Hematopoietic multipotent progenitor cell treated with erythropoietin and hydrocortisone succinate and interleukin-3 and kit ligand, for 17 days (in vitro differentiated cells): ENCODE measurements at regions not wholly inside any gene's neighbourhood (a gene's known extent, or its start where the extent isn't known, plus 50 kb on each side); places are given as distances from the start of the nearest gene placed in this dataset.
"Not testable (repeated sequence)": the region's sequence is repeated elsewhere in the genome, so short reads cannot be mapped to it uniquely, and the experiment has no call there.

Source experiments
- DNase-seq: peaks from one replicate; pipeline ENCODE4 v3.0.0-alpha.2; 2015; ENCODE audit warnings: low spot score

DNA sequence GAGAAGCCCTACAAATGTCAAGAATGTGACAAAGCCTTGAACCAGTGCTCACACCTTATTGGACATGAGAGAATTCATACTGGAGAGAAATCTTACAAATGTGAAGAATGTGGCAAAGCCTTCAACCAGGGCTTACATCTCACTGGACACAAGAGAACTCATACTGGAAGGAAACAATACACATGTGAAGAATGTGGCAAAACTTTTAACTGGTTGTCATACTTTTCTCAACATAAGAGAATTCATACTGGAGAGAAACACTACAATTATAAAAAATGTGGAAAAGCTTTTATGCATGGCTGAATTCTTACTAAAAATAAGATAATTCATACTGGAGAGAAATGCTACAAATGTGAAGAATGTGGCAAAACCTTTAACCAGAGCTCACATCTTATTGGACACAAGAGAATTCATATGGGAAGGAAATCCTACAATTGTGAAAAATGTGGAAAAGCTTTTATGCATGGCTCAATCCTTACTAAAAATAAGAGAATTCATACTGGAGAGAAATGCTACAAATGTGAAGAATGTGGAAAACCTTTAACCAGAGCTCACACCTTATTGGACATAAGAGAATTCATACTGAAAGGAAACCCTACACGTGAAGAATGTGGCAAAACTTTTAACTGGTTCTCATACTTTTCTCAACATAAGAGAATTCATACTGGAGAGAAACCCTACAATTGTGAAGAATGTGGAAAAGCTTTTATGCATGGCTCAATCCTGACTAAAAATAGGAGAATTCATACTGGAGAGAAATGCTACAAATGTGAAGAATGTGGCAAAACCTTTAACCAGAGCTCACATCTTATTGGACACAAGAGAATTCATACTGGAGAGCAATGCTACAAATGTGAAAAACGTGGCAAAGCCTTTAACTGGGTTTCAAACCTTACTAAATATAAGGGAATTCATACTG is 350.6 kb upstream of the NUPR2 start:
- not testable (repeated sequence) for DNase-seq

DNA sequence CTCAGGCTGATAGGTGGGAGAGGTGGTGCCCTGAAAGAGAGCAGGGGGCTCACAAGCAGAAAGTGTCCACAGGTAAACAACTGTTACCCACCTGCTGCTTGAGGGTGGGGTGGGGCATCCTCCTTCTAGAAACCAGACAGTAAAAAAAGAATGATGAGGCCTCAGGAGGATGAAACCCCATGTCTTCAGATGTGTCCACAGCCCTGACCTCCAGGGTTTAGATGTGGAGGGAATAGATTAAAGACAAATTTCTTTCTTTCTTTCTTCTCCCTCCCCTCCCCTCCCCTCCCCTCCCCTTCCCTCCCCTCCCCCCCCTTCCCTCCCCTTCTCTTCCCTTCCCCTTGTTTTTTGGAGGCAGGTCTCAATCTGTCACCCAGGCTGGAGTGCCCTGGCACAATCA is 333.5 kb upstream of the NUPR2 start:
- DNase-seq, result no peak

DNA sequence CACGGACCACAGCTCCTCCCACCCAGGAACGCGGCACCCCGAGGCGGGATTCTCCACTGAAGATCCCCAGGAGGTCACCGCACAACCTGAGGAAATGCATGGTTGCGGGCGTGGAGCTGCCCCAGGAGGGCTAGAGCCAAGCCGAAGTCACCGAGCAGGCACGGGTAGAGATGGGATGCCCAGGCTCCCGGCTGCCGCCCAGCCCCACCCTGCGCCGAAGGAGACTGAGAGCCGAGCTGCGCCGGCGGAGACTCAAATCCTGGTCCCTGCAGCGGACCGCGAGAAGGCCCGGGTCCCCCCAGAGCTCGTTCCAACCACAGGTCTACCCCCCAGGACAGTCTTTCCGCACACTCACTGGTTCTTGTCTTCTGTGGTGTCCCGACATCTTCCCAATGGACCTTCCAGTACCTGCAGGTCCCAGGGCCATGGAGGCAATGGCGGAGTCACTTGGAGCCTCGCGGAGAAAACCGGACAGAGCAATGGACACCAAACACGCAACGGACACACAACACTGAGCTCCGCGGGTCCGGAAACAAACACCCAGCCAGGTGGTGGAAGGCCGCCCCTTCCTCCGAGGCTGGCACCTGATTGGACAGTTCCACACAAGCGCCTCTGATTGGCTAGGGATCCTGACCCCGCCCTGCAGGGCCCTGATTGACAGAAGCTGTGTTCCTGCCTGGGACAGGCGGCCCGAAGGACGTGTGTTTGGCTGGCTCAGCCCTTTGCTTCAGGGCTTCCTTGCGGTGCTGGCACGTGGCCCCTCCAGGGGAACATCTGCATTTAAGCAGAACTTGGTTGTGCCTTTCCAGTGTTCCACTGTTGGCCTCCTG is 331.9 kb upstream of the NUPR2 start:
- no peak for DNase-seq

DNA sequence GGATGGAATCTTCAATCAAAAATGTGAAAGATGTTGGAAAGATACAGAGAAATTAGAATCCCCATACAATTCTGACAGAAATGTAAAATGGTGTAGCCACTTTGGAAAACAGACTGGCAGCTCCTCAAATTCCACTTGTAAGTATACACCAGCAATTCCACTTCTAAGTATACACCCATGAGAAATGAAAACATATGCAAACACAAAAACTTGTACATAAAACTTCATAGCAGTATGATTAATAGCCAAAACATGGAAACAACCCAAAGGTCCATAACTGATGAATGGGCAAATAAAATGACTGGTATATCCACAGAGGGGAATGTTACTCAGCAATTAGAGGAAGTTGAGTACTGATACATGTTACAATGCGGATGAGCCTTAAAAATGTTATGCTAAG is 304.3 kb upstream of the NUPR2 start:
- DNase-seq, result not testable (repeated sequence)

DNA sequence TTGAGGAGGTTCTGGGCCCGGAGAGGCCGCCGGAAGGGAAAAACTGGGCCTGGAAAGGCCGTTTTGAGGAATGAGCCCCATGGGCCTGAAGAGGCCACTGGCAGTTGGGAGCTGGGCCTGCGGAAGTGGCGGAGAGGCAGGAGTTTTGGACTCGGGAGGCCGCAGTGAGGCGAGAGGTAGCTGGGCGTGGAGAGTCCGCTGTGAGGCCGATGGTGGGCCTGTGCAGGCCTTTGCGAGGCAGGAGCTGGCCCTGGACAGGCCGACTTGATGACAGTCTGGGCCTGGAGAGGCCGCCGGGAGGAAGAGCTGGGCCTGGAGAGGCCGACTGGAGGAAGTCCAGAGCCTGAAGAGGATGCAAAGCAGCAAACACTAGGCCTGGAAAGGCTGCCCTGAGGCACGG is 259.0 kb upstream of the NUPR2 start:
- no peak for DNase-seq

DNA sequence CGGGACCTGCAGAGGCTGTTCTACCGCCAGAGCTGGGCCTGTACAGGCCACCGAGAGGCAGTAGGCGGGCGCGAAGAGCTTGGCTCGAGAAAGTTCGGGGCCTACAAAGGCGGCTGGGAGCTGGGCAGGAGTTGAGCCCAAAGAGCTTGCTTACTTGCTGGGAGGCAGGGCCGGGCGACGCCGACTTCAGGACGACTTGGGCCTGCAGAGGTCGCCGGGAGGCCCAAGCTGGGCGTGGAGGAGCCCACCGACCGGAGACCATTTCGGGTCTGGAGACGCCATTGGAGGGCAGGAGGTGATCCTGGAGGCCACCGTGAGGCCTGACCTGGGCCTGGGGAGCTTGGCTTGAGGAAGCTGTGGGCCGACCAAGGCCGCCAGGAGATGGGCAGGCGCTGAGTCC is 258.4 kb upstream of the NUPR2 start:
- DNase-seq, result not testable (repeated sequence)

DNA sequence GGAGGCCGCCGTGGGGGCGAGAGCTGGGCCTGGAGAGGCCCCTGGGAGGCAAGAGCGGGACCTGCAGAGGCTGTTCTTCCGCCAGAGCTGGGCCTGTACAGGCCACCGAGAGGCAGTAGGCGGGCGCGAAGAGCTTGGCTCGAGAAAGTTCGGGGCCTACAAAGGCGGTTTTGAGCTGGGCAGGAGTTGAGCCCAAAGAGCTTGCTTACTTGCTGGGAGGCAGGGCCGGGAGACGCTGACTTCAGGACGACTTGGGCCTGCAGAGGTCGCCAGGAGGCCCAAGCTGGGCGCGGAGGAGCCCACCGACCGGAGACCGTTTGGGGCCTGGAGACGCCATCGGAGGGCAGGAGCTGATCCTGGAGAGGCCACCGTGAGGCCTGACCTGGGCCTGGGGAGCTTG is 257.1 kb upstream of the NUPR2 start:
- DNase-seq, result peak; percentile 6

DNA sequence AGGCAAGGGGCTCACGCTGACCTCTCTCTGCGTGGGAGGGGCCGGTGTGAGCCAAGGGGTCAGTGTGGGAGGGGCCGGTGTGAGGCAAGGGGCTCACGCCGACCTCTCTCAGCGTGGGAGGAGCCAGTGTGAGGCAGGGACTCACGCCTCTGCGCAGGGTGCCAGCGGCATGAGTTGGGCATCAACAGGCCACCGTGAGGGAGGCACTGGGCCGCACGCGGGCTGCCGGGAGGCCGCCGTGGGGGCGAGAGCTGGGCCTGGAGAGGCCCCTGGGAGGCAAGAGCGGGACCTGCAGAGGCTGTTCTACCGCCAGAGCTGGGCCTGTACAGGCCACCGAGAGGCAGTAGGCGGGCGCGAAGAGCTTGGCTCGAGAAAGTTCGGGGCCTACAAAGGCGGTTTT is 255.6 kb upstream of the NUPR2 start:
- DNase-seq, result not testable (repeated sequence)

DNA sequence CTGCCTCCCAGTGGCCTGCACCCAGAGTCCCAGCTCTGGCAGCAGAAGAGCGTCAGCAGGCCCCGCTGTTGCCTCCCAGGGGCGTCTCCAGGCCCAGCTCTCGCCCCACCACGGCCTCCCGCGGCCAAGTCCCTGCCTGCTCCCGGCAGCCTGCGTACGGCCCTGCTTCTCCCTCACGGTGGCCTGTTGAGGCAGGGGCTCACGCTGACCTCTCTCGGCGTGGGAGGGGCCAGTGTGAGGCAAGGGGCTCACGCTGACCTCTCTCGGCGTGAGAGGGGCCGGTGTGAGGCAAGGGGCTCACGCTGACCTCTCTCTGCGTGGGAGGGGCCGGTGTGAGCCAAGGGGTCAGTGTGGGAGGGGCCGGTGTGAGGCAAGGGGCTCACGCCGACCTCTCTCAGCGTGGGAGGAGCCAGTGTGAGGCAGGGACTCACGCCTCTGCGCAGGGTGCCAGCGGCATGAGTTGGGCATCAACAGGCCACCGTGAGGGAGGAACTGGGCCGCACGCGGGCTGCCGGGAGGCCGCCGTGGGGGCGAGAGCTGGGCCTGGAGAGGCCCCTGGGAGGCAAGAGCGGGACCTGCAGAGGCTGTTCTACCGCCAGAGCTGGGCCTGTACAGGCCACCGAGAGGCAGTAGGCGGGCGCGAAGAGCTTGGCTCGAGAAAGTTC is 254.1 kb upstream of the NUPR2 start:
- DNase-seq, result not testable (repeated sequence)

DNA sequence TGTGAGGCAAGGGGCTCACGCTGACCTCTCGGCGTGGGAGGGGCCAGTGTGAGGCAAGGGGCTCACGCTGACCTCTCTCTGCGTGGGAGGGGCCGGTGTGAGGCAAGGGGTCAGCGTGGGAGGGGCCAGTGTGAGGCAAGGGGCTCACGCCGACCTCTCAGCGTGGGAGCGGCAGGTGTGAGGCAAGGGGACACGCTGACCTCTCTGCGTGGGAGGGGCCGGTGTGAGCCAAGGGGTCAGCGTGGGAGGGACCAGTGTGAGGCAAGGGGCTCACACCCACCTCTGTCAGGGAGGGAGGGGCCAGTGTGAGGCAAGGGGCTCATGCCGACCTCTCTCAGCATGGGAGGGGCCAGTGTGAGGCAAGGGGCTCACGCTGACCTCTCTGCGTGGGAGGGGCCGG is 251.7 kb upstream of the NUPR2 start:
- not testable (repeated sequence) for DNase-seq

DNA sequence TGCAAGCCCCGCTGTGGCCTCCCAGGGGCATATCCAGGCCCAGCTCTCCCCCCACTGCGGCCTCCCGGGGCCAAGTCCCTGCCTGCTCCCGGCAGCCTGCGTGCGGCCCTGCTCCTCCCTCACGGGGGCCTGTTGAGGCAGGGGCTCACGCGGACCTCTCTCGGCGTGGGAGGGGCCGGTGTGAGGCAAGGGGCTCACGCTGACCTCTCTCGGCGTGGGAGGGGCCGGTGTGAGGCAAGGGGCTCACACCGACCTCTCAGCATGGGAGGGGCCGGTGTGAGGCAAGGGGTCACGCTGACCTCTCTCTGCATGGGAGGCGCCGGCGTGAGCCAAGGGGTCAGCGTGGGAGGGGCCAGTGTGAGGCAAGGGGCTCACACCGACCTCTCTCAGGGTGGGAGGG is 251.2 kb upstream of the NUPR2 start:
- DNase-seq, result not testable (repeated sequence)

DNA sequence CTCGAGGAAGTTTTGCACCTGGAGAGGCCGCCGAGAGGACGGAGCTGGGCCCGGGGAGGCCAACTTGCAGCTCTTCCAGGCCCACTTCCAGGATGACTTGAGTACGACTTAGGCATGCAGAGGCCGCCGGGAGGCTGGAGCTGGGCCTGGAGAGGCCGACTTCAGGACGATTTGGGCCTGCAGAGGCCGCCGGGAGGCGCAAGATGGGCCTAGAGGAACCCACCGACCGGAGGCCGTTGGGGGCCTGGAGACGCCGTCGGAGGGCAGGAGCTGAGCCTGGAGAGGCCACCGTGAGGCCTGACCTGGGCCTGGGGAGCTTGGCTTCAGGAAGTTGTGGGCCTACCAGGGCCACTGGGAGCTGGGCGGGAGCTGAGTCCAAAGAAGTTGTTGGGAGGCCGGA is 250.5 kb upstream of the NUPR2 start:
- DNase-seq, result not testable (repeated sequence)

DNA sequence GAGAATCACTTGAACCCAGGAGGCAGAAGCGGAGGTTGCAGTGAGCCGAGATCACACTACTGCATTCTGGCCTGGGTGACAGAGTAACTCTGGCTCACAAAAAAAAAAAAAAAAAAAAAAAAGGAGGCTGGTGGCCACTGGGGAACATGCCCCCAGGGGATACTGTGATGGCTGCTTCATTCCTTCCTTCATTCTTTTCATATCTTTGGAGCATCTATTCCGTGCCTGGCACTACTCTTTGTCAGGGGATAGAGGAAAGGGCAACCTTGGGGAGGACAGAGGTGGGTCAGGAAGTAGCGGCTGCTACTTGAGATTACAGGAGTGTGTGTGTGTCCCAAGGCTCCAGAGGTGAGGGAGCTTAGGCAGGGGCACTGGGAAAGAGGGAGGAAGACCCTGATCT is 236.4 kb upstream of the NUPR2 start:
- DNase-seq, result not testable (repeated sequence)

DNA sequence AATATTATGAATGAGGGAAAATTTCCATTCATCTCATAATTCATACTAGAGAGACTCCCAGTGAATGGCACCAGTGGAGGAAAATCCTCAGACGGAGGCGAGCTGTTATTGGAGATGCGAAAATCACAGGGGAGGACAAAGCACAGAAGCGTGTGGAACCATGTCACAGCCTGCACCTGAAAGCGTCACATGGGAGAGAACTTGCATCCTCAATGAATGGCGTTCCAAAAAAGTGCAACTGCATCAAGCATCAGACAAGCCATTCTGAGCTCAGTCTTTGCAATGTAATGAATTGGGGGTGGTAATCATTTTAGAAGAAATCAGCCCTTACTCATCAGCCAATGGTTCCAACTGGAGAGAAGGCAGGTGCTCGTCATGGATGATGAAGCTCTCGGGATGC is 235.0 kb upstream of the NUPR2 start:
- not testable (repeated sequence) for DNase-seq

DNA sequence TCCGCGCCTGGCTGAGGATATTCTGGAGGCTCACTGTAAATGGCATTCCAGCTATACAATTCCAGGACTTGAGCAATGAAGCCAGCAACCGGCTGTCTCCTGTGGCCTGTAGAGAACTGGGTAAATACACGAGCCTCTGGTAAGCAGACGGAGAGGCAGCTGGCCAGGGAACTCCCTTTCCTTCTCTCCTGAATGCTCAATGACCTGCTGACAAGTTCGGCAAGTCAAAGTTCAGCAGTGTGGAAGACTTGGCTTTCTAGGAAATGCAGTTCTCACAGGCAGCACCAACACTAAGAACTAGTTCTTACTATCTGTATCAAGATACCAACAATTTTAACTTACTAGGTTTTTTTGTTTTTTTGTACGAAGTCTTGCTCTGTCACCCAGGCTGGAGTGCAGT is 232.1 kb upstream of the NUPR2 start:
- not testable (repeated sequence) for DNase-seq

DNA sequence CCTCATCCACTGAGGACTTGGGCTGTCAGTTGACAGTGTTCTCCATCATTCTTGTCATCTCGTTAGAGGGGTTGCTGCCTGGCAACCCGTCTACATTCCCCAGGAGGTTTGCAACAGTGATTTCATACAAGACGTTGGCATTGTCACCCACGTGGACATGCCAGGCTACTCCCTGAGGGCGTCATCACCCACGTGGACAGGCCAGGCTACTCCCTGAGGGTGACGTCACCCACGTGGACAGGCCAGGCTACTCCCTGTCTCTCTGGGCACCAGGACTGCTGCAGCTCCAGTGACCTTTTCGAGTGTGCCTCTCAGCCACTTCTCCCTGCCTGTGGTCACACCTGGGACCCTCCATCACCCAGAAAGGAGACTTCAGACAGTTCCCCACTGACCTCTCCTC is 212.1 kb upstream of the NUPR2 start:
- DNase-seq, result not testable (repeated sequence)

DNA sequence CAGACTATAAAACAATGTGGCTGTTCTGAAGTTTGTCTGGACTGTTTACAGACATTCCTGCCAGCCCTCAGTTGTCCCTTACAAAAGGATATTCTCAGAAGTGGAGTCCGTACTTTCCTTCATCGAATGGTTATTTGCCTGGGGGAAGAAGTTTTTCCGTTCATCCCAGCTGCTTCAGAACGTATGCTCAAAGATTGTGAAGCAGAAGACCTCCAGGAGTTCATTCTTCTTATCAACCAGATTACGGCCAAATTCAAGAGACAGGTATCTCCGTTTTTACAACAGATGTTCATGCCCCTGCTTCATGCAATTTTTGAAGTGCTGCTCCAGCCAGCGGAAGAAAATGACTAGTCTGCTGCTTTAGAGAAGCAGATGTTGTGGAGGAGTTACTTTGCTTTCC is 174.3 kb upstream of the NUPR2 start:
- DNase-seq, result no peak

DNA sequence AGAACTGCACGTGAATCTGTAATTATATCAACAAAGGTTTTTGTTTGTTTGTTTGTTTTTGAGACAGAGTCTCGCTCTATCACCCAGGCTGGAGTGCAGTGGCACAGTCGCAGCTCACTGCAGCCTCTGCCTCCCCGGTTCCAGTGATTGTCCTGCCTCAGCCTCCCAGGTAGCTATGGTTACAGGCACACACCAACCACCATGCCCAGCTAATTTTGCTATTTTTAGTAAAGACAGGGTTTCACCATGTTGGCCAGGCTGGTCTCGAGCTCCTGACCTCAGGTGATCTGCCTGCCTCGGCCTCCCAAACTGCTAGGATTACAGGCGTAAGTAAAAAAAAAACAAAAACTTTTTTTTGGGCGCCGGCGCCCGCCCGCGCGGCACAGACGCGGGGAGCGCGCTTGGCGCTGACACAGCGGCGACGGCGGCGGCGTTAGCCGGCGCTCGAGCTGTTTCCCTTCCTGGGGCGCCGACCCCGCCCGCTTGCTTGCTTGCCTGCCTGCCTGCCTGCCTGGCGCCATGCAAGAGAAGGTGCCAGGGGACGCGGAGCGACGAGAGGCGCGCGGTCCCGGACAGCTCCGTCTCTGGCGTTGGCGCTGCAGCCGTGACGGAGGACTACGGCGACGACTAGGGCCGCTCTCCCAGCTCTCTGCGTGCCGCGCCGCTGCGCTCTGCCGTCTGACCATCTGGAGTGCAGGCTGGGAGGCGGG is 171.4 kb upstream of the NUPR2 start:
- DNase-seq, result no peak

DNA sequence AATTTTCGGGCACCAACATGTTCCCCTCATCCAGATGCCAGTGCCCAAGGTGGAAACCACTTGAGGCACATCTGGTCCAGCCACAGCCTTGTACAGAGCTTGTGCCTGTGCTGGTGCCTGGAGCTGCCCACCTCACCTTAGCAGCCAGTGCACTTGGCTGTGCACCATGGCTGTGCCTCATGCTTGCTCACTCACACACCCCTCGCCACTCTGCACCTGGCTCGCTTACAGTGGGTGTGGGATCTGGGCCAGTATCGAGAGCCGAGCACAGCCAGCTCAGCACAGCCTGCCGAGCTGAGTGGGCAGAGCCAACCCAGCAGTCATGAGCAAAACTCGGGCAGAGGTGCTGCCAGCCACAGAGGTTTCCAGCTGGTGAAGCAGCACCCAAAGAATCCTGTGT is 139.9 kb upstream of the NUPR2 start:
- DNase-seq, result no peak

DNA sequence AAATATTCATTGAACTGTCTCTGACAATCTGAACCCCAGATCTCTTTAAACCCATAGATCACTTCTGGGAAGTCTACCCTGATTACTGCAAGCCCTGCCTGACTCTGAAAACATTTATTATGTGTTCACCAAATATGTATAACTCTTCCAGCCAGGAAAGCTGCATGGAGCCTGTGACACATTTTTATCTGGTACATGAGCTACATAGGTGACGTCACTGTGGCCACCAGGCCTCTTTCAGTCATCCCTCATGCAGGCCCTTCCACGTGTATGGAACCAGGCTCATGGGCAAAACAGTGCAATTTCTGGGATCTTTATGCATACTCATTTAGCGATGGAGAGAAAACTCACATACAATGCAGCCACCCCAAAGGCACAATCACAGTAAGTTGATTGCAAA is 133.9 kb upstream of the NUPR2 start:
- DNase-seq, result no peak

DNA sequence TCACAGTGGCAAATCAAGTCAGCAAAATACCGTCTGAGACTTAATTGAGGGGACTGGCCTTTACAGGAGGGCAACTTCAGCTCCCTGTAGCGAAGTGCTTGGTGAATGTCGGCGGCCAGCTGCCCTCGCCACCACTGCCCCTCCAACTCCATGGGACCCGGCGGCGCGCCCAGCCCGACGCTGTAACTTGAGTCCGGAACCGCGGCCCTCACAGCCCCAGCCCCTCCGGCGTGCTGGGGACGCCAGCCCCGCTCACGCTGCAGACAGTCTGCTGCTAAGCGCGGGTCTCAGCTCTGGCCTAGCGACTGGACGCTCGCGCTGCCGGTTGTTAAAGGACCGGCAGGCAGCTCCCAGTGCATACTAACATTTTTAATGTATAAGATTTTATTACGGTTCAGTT is 113.4 kb upstream of the NUPR2 start:
- DNase-seq, result no peak

DNA sequence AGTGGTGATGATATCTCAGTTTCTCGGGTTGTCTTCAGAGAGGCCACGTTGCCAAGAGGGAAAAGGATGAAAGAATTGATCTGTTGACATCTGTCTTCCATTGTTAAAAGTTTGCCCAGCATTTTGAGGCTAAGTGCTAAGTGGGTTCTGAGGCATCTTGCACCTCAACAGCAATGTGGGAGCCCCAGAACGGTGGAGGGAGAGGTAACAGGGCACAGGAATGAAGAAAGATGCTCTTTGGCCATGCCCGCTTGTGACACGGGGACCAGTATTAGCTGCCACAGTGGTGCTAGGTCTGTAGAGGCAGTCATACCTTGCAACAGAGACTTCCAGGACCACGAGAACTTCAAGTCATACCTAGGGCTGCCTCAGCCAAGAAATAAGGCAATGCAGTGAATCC is 106.6 kb upstream of the NUPR2 start:
- no peak for DNase-seq
